GM23338 (cell line): ENCODE measurements at regions not wholly inside any gene's neighbourhood (a gene's known extent, or its start where the extent isn't known, plus 50 kb on each side); places are given as distances from the start of the nearest gene placed in this dataset.

Experiments
- EZH2 ChIP-seq: fragments of 200-600 bp; sonication (generic); IDR thresholded peaks from one replicate; pipeline ENCODE4 v1.8.0; 2017; ENCODE audit warnings: antibody characterized with exemption, mild to moderate bottlenecking, low read depth; ENCODE audit not compliant: unreplicated experiment
- NANOG ChIP-seq: IDR thresholded peaks from 2 replicates; pipeline ENCODE4 v1.6.1; 2016; ENCODE audit warnings: antibody characterized with exemption, borderline replicate concordance
- POLR2AphosphoS5 ChIP-seq: IDR thresholded peaks from 2 replicates; pipeline ENCODE4 v1.6.1; 2016; ENCODE audit warnings: antibody characterized with exemption, low read depth
- TF ChIP-seq, protein P1 (sequence below), 2 experiments: fragments of 200-600 bp in 1 of 2; sonication (generic) in 1 of 2; conservative IDR thresholded peaks; 2 replicates each; pipeline versions ENCODE4 v1.5.1 to v1.6.1; 2016 to 2017; ENCODE audit warnings: antibody characterized with exemption in 2 of 2, low read depth in 2 of 2, mild to moderate bottlenecking in 2 of 2, moderate library complexity in 1 of 2

DNA sequence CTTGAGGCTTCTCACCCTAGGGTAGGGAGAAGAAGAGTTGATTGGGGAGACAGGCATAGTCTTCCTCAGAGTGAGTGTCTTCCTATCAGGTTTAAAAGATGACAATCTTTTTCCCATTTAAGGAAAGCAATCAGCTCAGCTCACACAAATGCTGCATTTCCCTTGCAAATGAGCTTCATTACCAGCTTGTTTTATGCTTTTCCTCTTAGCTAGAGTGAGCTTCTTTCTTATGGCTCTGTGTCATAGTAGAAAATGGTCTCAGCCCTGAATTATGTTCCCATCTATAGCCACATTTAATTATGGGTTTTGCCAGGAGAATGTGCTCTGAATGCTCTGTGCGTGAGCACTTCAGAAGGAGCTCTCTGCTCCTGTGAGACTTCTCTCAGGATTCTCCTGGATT lies 112.8 kb upstream of the NCK2 start:
- TF ChIP-seq, protein P1, sequence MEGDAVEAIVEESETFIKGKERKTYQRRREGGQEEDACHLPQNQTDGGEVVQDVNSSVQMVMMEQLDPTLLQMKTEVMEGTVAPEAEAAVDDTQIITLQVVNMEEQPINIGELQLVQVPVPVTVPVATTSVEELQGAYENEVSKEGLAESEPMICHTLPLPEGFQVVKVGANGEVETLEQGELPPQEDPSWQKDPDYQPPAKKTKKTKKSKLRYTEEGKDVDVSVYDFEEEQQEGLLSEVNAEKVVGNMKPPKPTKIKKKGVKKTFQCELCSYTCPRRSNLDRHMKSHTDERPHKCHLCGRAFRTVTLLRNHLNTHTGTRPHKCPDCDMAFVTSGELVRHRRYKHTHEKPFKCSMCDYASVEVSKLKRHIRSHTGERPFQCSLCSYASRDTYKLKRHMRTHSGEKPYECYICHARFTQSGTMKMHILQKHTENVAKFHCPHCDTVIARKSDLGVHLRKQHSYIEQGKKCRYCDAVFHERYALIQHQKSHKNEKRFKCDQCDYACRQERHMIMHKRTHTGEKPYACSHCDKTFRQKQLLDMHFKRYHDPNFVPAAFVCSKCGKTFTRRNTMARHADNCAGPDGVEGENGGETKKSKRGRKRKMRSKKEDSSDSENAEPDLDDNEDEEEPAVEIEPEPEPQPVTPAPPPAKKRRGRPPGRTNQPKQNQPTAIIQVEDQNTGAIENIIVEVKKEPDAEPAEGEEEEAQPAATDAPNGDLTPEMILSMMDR (conservative IDR thresholded peaks at IDR 0.05; ENCODE audit: low read depth in 2 of 2) = no peak
- no peak for TF ChIP-seq EZH2
- no peak for TF ChIP-seq NANOG
- TF ChIP-seq POLR2AphosphoS5 = no peak
